NCI-H2081 (cell line): ENCODE measurements at regions not wholly inside any gene's neighbourhood (a gene's known extent, or its start where the extent isn't known, plus 50 kb on each side); places are given as distances from the start of the nearest gene placed in this dataset.
"Not testable (repeated sequence)": the region's sequence is repeated elsewhere in the genome, so short reads cannot be mapped to it uniquely, and the experiment has no call there.

Source experiments
- DNase-seq, 2 experiments: peaks; one replicate each; lab custom pipeline; 2025; lab: John Stamatoyannopoulos, UW

- not testable (repeated sequence) for DNase-seq
Measured at GRCh38 chr3:130151555-130151954, 69.9 kb downstream of the ALG1L2 start.

DNA sequence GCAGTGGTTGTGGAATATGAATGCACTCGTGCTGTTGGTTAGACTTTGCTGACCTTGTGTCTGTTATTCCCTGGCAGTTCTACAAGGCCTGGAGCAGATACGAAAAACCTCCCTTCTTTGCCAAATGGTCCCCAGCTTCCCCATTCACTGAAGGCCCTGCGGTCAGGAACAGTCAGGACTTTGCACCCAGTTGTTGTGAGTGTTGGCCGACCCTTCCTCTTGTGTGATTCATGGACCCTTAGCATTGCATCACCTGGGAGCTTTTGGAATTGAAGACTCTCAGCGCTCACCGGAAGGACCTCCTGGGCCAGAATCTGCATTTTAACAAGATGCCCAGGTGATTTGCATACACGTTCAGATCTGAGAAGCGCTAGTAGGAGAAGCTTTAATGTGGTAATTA, 71.6 kb downstream of the ALG1L2 start:
- DNase-seq = not testable (repeated sequence)

DNA sequence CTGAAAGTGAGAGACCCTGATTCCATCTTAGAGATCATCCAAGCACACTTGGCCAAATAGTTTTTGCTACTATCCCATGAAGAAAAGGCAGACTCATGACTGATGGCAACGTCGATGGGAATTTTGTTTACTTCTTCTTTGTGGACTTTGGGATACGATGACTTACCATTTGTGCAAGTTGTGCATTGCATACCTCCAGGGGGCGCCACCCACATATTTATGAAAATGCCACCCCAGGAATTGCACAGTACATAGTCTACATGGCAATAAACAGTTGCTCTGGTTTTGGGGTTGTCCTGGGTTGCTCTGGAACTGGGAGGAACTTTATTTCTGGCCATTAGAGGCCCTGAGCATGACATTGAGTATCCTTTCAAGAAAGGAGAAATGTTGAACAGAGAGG, 73.8 kb downstream of the ALG1L2 start:
- not testable (repeated sequence) for DNase-seq

DNA sequence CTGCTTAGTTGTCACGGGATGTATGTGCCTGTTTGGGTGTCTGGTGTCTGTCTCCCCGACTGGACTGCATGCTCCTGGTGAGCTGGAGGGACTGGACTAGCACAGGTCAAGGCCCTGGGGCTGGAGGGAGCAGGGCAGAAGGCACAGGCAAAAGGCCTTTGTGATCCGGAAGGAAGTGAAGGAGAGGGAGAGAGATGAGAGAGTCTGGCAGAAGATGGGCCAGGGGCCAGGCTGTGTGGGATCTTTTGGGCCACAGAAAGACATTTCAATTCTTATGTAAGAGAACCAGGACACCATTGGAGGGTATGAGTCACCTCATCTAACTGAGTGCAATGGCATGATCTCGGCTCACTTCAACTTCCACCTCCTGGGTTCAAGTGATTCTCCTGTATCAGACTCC, 85.2 kb downstream of the ALG1L2 start:
- not testable (repeated sequence) for DNase-seq

DNA sequence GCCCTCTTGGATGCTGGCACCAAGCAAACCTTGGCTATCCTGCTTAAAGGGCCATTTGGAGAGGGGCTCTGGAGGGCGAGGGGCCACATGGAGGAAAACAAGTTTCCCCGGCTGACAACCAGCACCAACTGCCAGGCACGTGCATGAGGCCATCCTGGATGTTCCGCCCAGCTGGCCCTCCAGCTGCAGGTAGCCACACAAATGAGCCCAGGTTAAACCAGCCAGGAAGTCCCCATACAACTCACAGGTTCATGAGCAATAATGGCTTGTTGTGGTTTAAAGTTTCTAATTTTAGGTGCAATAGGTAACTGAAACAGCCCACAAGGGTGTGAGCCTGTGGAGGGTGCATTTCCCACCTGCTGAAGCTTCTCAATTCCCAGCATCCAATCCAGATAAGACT, 93.6 kb downstream of the ALG1L2 start:
- DNase-seq = not testable (repeated sequence)

GRCh38 chr3:130176476-130177256, 95.0 kb downstream of the ALG1L2 start:
- not testable (repeated sequence) for DNase-seq

DNA sequence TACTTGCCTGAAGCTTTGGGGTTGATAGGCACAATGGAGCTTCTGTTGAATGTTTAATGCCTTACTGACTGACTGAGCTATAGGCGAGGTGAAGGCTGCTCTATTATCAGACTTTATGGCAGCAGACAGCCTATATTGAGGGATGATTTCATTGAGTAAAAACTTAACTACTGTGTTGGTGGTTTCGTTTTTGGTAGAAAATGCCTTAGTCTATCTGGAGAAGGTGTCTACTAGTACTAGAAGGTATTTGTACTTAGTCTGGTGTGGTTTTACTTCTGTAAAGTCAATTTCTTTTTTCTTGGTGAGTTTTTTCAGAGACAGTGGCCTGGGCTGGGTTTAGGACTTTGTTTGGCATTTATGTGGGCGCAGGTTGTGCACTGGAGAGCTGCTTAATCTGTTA, 97.2 kb downstream of the ALG1L2 start:
- DNase-seq = not testable (repeated sequence)

DNA sequence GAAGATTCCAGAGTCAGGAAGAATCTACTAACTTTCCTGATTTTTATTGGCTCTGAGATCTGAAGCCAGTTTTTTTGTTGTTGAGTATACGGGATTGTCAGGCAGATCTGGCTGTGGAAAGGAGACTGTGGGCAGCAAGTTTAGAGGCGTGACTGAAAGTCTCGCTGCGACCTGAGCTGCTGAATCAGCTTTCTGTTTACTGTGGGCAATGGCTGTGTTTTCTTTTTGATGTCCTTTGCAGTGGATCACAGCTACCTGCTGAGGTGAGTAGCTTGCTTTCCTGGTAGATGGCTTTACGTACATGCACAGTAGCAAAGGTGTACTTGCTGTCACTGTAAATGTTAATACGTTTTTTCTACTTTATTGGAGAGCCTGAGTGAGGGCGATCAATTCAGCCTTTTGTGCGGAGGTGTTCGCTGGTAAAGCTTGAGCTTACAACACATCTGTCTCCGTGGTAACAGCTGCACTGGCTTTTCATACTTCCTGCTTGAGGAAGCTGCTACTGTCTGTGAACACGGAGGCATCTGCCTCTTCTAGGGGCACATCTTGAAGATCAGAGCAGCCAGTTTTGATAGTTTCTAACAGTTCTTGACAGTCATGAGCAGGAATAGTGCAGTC, 97.8 kb downstream of the ALG1L2 start:
- DNase-seq = not testable (repeated sequence)

DNA sequence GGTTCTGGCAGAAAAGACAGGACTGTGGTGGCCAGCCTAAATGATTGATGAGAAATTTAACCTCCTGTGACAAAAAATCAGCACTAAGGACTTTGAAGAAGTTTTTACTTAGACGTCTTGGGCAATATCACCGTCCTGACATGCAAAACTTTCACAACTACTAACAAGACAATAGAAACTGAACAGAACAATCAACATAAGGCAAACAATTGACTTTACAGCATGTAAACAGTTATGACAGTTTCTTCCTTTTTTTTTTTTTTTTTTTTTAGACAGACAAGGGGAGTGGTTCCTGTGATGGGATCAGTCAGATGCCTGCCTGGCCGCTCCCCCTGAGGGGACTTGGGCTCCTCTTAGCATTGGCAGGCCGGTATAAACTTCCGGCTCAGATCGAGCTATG, 100.8 kb downstream of the ALG1L2 start:
- DNase-seq = not testable (repeated sequence)

DNA sequence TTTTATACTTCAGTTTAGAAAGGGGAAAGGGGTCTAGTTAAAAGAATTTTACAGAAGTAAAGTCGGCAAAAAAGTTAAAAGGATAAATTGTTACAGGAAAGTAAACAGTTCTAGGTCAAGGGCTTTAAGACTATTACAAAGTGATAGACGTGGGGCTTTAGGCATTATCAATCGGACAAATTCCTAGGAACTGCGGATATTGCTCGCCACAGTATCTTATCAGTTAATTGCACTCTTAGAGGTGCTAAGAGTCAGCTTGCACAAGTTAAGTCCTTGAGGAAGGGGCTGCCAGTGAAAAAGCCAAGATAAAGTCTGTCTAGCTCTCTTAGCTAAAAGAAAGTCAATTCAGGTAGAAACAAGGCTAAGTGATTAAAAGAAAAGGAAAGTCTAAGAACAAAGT, 102.1 kb downstream of the ALG1L2 start:
- not testable (repeated sequence) for DNase-seq

DNA sequence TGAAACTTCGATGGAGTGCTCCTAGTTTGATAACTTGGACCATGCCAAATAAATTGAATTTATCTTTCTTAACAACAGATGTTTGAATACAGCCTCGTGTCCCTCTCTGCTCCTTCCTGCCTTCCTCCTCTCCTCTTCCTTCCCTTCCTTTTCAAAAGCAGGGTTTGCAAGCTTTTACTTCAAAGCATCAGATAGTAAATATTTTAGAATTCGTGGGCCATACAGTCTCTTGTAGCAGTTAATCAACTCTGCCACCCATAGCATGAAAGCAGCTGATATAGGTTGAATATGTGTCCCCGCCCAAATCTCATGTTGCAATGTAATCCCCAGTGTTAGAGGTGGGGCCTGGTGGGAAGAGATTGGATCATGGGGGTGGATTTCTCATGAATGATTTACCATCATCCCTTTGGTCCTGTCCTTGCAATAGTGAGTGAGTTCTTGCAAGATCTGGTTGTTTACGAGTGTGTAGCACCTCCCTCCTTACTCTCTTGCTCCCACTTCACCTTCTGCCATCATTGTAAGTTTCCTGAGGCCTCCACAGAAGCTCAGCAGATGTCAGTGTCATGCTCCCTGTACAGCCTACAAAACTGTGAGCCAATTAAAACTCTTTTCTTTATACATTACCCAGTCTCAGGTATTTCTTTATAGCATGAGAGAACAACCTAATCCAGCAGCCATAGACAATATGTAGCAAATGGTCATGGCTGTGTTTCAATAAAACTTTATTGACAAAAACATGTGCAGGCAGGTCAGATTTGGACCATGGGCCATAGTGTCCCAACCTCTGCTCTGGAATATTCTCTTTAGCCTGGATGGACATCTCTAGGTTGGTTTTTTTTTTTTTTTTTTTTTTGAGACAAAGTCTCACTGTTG, 102.8 kb downstream of the ALG1L2 start:
- DNase-seq = not testable (repeated sequence)

DNA sequence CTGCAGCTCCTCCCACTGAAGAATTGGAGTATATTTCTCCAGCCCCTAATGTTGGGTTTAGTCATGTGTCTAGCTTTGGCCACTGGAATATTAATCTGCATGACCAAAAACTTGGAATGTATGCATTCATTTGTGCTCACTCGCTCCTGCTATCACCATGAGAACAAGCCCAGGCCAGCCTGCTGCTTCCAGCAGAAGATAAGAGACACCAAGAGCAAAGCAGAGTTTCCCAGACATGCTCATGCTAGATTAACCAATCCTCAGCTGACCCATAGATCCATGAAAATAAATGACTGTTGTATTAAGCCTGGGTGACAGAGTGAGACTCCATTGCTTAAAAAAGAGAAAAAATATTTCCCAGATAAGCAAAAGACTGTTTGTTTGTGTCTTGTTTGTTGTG, 119.6 kb downstream of the ALG1L2 start:
- DNase-seq = not testable (repeated sequence)

- not testable (repeated sequence) for DNase-seq
Measured at GRCh38 chr3:130203633-130204032, 122.0 kb downstream of the ALG1L2 start.

DNA sequence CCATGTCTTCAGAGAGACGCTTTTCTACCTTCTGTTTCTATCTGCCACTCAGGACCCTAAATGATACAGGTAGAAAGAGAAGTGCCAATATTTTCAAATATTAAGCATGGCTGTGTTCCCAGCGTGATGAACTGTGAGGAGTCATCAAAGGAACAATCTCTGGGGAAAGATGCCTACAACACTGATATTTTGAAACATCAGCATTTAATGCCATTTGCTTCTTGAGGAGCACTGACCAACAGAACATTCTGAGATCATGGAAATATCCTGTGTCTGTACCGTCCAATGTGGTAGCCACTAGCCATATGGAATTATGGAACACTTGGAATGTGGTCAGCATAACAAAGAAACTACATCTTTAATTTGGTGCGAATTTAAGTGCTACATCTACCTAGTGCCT, 117.9 kb upstream of the COL6A5 start:
- no peak for DNase-seq

- DNase-seq = no peak
Measured at GRCh38 chr3:130242850-130243569, 102.5 kb upstream of the COL6A5 start.

GRCh38 chr3:130243808-130244207, 101.7 kb upstream of the COL6A5 start:
- no peak for DNase-seq

DNA sequence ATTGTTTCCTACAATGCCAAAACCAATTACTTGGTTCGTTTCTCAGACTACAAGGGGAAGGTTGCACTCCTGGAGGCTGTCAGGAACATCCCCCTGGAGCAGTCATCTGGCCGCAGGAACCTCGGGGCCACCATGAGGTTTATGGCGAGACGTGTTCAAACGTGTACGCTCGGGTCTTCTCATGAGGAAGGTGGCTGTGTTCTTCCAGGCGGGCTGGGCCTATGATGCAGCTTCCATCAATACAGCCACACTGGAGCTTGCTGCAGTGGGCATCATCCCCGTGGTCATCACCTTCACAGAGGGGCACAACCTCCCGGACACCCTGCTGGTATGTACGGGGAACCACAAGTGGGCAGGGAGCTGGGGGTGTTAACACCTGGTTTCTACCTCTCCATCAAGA, 94.5 kb upstream of the COL6A5 start:
- DNase-seq = no peak

DNA sequence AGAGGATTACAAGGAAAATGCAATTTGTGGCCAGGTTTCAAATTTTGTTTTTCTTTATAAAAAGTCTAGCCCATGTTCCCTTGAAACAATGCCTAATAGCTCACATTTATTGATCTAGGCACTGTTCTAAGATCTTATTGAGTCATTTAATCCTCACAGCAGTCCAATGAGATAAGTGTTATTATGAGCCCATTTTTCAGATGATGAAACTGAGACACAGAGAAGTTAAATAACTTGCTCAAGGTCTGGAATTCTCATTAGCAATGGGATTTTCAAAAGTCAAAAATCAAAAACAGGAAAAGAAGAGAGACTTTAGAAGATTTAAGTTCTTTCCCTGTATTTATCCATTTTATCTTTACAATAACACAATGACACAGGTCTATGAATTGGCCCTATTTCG, 90.0 kb upstream of the COL6A5 start:
- no peak for DNase-seq

GRCh38 chr3:130256821-130257340, 88.6 kb upstream of the COL6A5 start:
- no peak for DNase-seq

DNA sequence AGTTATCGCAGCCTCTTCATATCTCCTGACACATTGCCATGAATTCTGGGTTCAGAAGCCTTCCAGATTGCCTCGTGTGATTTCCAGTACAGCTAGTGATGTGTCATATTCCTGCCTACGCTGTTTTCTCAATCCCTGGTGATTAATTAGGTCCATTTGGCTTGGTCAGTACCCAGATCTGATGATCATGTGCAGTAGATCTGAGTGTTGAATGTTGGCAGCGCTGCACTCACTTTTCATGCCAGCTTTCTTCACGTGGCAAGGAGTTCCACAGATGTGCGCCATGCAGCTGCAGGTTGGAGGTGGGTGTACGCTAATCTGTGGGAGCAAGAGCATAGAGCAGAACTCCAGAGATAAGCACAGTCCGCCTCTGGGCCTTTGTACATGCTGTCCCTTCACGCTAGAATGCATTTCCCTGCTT, 86.9 kb upstream of the COL6A5 start:
- DNase-seq = no peak

DNA sequence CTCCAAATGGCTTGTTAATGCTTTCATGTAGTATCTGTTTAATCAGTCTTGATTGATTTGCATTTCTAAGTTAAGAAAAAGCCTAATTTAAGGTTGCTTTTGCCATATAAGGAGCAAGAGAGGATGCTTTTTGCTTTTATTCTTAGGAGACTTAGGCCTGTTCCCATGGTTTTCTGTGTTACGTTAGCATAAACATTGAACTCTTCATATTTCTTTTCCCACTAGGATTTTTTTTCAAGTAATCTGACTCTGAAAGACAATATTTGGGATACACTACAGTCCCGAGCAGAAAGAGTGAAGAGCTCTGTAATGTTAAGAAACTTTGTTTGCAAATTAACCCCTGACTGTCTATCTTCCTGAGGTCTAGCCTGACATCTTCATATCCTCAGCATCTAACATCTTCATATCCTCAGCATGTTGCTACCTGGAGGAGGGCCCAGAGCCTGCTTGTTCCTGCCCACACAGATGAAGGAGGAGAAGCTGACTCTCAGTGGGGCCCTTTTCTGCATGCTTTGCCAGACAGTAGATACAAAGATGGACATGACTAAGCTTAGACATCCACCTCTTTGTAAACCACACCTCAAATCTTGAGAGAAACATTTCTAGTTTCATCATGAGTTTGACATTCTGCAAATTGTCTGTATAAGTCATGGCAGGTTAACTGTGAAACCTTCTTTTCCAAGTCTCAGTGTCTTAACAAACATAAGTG, 86.2 kb upstream of the COL6A5 start:
- DNase-seq = no peak
